Erythroblast (primary cell): ENCODE measurements at regions not wholly inside any gene's neighbourhood (a gene's known extent, or its start where the extent isn't known, plus 50 kb on each side); places are given as distances from the start of the nearest gene placed in this dataset.
A peak's percentile ranks its signal among the peaks of the same experiment; 100 is the strongest.

Source experiments
- GATA1 ChIP-seq: IDR thresholded peaks from 2 replicates; pipeline ENCODE4 v1.6.1; 2011; ENCODE audit warnings: low read depth, mild to moderate bottlenecking, control low read depth, low read length, moderate library complexity
- POLR2A ChIP-seq: IDR thresholded peaks from 2 replicates; pipeline ENCODE4 v1.6.1; 2011; ENCODE audit warnings: mild to moderate bottlenecking, low read length

GRCh38 chr1:65525266-65526048 is 105.0 kb downstream of the LEPR start:
- TF ChIP-seq POLR2A (peak; percentile 40), GATA1 (no peak)
